Fibroblast of the conjunctiva (primary cell): ENCODE measurements at regions not wholly inside any gene's neighbourhood (a gene's known extent, or its start where the extent isn't known, plus 50 kb on each side); places are given as distances from the start of the nearest gene placed in this dataset.
A peak's percentile ranks its signal among the peaks of the same experiment; 100 is the strongest.

Experiments used
- DNase-seq: peaks from one replicate; pipeline ENCODE4 v3.0.0-alpha.2; 2010; ENCODE audit warnings: low read depth

- DNase-seq, result no peak
Observed at GRCh38 chr5:169448826-169449225, 134.7 kb upstream of the SPDL1 start.

GRCh38 chr5:169445191-169445590 lies 138.4 kb upstream of the SPDL1 start:
- DNase-seq, result no peak

DNA sequence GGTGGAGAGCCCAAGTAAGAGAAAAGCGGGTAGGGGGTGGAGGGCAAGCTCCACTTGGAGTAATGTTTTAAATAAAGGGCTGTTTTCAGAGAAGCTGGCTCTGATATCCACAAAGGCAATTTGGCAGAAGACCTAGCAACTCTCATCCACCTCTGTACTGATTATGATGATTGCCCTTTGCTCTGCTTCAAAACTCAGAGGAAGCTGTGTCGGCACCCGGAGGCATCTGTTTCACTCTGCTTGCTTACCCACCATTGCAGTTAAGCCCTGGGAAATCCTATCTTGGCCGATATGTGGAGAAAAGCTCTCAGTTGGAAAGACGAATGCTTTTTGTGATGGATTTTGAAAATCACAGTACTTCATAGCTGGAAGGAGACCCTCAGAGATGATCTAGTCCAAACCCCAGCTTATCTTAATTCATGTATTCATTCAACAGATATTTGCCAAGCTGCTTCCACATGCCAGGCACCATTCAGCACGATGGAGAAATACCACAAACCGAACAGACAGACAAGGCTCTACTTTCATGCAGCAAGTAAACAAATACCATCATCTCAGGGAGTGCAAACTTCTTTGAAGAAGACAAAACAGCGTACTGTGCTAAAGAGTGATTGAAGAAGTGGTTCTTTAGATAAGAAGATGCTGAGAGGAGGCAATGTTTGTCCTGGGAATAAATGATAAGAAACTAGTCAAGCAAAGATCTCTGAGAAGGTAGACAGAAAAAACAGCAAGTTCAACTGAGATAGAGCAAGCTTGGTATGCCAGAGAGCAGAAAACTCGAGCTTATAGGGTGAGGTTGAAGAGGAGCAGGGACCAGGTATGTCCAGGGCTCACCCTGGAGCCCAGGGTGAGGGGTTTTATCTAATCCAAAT lies 140.4 kb upstream of the SPDL1 start:
- no peak for DNase-seq

DNA sequence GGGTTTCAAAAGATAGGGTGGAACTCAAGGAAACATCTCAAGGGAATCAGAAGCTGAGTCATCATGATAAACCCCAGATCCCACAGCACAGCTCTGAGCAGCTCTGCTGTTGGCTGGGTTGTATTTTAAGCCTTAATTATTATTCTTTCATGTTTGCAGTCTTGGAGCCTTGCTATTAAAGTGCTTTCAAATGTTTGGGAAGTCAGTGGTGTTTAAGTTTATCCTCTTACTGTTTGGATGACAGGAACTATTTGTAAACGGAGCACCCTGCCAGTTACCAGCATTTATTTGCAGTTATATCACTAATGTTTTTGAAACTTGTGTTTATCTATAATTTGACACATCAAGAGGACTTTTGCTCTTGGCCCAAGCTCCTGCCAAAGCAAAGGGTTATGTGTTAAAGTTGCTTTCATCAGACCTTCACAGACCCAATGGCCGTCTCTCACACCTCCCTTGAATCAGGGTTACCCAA lies 141.1 kb upstream of the SPDL1 start:
- peak; percentile 76 for DNase-seq

GRCh38 chr5:169440107-169440705 lies 139.3 kb upstream of the SLIT3 start:
- no peak for DNase-seq

- no peak for DNase-seq
Observed at GRCh38 chr5:169439362-169439761, 138.4 kb upstream of the SLIT3 start.

DNA sequence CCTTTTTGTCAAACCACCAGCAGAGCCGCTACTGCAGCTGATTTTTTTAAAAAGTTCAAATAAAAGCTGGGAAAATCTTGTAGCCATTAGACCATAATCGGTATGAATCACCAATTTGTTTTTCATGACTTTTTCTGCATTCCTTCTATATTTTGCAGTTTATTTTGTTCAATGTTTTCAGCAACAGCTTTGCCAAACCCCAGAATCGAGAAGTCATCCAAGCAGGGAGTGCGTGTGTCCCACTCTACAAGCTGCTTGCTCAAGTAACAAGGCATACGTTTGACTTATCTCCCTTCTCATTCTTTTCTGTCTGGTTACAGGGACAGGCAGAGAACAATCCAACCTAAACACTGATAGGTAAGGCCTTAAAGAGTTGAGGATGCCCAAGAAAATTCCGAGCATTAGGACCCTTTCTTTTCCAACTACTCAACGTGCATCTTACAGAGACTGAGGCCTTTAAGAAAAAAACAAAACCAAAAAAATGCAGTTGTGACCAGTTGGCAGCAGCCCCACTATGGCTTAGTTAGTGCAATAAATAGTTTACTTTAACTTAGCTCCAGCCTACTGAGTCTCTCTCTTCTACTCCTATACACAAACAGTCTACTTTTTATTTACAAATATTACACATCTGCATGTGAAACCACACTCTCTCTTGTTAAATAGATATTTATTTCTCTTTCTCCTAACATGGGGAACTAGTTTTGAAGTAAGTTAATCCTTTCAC lies 134.7 kb upstream of the SLIT3 start:
- no peak for DNase-seq

DNA sequence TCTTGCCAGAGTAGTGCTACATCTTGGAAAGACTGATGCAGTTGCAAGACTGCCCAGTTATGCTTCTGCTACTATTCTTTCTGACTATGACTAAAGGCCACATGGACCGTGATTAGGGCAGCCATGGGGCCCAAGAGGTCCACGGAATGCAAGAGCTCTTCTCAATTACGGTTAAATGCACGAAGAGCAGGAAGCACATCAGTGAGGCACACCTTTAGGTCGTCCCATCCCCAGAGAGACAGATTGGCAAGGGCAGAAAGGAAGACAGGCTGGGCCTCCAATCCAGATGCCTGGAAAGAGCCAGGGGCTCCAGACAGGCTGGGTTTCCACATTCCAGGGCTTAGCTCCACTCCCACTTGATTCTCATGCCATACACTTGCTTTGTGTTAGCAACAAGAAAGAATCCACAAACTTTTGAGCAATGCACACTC lies 132.3 kb upstream of the SLIT3 start:
- DNase-seq, result no peak

DNA sequence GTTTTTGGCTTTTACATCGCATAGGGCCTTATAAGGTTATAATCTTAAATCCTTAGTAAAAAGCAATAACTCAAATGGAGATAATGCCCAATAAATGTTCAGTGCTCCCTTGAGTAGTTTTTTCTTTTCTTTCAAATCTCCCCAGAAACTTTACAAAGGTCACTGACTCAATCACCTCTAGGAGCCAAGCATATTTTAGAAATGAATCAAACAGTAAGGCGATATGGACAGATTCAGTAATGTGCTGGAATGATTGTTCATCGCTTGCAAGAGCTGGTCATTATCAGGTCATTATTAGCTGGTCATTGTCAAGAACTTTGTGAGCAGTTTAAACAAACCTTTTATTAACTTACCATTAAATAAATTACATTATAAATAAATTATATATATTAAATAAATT lies 130.4 kb upstream of the SLIT3 start:
- no peak for DNase-seq

DNA sequence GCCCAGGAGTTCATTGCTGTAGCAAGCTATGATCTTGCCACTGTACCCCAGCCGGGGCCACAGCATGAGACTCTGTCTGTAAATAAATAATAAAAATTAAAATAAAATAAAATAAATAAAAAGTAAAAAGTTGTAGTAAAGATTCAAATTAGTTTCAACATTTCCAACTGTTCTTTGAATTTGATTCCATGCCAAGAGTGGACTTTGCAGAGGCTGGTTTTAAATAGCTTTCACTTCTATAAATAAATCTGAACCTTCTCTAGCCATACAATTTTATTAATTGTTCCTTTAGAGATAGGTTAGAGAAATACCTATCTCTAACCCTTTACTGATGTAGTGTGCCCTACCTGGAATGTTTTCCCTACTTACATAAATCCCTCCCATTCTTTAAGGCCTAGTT lies 129.7 kb upstream of the SLIT3 start:
- no peak for DNase-seq

GRCh38 chr5:169429044-169429443 lies 128.1 kb upstream of the SLIT3 start:
- no peak for DNase-seq

DNA sequence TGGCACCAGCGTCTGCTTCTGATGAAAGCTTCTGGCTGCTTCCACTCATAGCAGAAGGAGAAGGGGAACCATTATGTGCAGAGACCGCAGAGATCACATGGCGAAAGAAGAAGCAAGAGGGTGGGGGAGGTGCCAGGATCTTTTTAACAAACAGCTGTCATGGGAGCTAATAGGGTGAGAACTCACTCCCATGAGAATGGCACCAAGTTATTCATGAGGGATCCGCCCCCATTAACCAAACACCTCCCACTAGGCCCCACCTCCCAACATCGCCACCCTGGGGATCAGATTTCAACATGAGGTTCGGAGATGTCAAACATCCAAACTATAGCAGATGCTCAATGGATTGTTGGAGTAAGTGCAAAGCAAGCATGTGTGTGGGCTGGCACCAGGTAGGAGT lies 125.8 kb upstream of the SLIT3 start:
- no peak for DNase-seq

DNA sequence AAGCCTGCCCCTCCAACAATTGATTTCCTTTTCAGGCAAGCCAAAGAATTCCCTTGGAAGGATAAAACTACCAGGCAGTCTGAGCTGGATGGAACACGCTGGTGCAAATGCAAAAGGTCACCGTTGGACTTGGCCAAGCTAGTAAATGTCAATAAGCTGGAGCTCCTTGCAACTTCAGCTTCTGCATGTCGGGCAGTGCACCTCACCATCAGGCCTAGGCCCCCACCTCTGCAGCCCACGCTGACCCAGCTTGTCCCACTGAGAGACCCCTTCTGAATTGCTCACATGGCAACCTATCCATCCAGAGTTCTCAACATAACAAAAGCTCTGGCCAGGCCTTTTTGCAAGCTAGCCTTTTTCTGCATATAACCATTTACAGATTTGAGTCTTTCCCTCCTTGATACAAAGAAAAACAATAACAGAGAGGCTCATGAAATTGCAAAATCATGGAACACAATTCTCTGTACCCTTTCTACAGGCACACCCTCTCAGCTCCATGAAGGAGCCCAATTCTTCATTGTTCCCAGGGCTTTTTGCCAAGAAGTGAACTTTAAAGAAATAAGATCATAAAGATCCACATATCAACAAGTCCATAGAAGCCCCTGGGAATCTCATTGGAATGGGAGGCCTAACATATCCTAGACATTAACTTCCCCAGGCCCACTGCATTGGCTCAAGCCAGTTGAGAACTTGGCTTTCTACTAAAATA lies 123.9 kb upstream of the SLIT3 start:
- DNase-seq, result peak; percentile 47

- DNase-seq, result no peak
Observed at GRCh38 chr5:169424279-169424655, 123.3 kb upstream of the SLIT3 start.

DNA sequence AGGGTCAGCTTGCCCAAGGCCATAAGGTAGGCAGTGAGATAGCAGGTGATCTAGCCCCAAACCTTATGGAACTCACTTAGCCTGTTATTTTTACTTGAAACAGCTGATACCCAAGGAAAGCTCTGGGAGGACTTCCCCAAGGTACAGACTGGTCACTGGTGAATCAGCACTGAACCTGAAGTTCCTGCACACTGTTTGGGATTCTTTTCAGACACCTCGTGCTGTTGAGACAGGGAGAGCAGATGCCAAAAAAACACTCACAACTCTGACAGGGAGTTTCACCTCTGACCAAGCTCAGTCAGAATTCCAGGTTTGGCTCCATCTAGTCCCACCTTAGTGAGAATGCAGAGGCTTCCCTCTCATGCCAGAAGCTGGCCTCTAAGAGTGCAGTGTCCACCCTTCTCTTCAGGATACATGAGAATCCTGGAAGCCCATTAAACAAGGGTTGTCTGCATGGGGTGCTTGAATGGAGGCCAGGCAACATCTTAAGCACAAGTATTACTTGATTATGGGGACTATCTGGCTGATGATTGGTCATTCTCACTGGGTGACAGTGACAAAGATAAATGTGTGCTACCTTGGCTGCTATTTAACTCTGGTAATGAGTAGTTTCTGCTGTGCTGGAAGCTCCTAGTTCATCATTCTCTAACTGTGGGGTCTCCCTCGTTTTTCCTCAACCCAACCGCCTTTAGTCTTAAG lies 122.8 kb upstream of the SLIT3 start:
- DNase-seq, result no peak

- DNase-seq, result no peak
Observed at GRCh38 chr5:169422087-169422486, 121.1 kb upstream of the SLIT3 start.

DNA sequence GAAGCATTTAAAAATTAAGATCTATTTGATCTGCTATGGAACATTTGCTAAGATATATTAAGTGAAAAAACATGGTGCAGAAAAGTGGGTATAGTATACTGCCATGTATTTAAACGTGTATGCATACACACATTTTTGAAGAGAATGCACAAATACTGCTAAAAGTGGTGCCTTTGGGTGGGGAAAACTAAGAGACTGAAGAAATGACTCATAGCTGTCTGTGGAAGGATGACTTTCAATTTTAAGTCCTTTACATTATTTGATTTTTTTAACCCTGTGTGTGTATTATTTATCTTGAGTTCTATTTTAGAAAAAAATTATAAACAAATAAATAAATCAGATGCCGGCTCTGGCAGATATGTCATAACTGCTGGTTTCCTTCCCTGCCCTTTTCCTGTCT lies 120.7 kb upstream of the SLIT3 start:
- DNase-seq, result no peak

GRCh38 chr5:169417676-169418075 lies 116.7 kb upstream of the SLIT3 start:
- no peak for DNase-seq

DNA sequence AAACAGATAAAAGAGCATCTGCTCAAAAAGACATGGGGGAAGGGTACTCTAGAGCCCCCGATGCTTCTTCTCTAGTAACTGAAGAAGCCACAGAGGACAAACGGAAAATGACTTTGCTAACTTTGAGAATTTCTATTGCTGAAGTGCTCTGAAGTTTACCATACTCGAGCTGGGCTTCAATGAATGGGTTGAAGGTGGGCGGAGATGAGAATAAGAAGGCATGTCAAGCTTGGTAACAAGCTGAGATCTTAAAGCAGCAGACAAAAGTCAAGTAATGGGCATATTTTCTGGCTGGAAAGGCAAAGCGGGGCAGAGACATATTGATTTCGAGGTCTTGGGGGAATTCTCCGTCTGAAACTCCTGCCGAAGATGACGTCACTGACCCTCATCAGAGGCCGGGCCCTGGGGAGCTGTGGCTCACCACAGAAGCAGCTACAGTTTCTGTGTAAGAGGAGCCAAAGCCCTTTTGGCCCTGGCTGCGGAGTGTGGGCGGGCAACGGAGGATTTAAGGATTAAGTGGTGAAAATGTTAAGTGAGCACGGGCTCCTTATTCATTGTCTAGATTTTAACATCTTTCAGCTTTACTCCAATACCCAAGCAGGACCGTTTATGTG lies 115.8 kb upstream of the SLIT3 start:
- DNase-seq, result peak; percentile 96

- no peak for DNase-seq
Observed at GRCh38 chr5:169415948-169416347, 115.0 kb upstream of the SLIT3 start.

GRCh38 chr5:169415371-169415770 lies 114.4 kb upstream of the SLIT3 start:
- DNase-seq, result no peak
